Heart left ventricle (tissue), 13 donors: ENCODE measurements at regions not wholly inside any gene's neighbourhood (a gene's known extent, or its start where the extent isn't known, plus 50 kb on each side); places are given as distances from the start of the nearest gene placed in this dataset.

Experiments
- POLR2A ChIP-seq, 2 donors: fragments of 450-650 bp; IDR thresholded peaks; one replicate each; pipeline ENCODE4 v1.6.1; 2017; ENCODE audit warnings: antibody characterized with exemption in 2 of 2, mild to moderate bottlenecking in 2 of 2, moderate library complexity in 2 of 2
- TF ChIP-seq, protein P1 (sequence below), 12 donors: fragments of 200-600 bp; sonication (generic) in 4 of 12; IDR thresholded peaks; one replicate each; pipeline versions ENCODE4 v1.5.0 to v1.8.0; 2018 to 2022; ENCODE audit warnings: antibody characterized with exemption in 12 of 12, mild to moderate bottlenecking in 5 of 12
- donor health status: ischemic (EF 13 %, LVEDD 7.1; RV severe dilation, severe dysfunction).
- donor health status: DM: no; HTN: yes; CAD: no.
- donor health status: DM: no; HTN: no; CAD: no.
- donor health status: ischemic (EF 25% LVEDD 6.9; RV normal size, moderate dysfunction).
- donor health status: ischemic (EF 25% LVEDD 5.7; RV mildly dilated, moderate dysfunction).
- donor health status: ischemic (EF 35%, LVEDD 5.7; RV mildly dilated, moderate dysfunction).
- donor health status: nonischemic (EF 11% LVEDD 7.7; RV severe dilation, severe dysfunction).
- donor health status: DM: yes; HTN: yes; CAD: no.
- donor health status: PGD.
- donor health status: ischemic (EF 29% LVEDD 5.4; RV normal size, mild dysfunction).
- donor health status: nonischemic (EF 23%, LVEDD 6.1; RV moderate dilation, normal function).

DNA sequence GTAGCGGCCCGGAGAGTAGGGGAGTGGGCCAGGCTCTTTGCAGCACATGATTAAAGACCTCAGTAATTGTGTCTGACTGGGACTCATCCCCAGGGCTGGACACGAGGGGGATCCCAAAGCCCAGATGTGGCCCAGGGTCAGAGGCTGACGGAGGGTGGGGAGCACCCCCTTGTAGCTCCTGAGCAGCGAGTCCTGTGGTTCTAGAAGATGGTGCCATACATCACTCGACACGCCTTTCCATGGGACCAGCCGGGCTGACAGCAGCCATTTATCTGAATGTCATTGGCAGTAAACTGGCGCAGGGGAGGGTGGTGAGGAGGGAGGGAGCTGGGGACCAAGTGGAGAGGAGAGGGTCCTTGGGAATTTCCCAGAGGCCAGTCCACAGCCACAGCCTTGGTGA is 65.1 kb upstream of the FAM222A start:
- TF ChIP-seq, protein P1, sequence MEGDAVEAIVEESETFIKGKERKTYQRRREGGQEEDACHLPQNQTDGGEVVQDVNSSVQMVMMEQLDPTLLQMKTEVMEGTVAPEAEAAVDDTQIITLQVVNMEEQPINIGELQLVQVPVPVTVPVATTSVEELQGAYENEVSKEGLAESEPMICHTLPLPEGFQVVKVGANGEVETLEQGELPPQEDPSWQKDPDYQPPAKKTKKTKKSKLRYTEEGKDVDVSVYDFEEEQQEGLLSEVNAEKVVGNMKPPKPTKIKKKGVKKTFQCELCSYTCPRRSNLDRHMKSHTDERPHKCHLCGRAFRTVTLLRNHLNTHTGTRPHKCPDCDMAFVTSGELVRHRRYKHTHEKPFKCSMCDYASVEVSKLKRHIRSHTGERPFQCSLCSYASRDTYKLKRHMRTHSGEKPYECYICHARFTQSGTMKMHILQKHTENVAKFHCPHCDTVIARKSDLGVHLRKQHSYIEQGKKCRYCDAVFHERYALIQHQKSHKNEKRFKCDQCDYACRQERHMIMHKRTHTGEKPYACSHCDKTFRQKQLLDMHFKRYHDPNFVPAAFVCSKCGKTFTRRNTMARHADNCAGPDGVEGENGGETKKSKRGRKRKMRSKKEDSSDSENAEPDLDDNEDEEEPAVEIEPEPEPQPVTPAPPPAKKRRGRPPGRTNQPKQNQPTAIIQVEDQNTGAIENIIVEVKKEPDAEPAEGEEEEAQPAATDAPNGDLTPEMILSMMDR (IDR thresholded peaks at IDR 0.05), result no peak
- TF ChIP-seq POLR2A (IDR thresholded peaks at IDR 0.05), result no peak
